ENCODE measurements at regions not wholly inside any gene's neighbourhood (a gene's known extent, or its start where the extent isn't known, plus 50 kb on each side); places are given as distances from the start of the nearest gene placed in this dataset.

DNA sequence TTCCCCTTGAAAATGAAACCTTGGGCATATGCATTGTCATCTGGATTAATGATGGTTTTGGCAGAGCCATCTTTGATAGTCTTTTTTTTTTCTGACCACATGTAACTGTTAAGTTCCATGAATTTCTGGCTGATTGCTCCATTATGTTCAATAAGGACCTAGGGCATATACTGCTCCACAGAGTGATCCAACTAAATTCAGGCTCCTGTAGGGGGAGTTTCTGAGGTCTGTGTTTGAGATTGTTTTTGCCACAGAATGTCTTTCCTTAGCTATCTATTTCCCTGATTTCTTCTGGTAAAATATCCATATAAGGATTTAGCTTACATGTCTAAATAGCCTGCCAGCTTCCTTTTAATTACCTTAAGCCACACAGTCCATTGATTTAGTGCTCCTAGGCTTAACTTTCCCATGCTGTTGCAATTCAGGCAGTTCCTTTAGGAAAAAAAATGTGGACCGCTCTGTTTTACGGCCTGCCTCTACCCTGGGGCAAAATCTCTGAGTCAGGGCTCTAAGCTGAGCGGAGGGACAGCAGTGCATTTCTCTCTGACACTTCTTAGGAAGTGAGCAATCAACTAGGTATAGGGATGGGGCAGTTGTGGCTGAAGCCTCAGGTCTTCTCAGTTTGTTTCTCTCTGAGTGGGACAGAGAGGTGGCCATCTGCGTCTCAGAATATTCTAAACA is 796.2 kb downstream of the NR2F2 start:
- DNase-seq, result no peak

DNA sequence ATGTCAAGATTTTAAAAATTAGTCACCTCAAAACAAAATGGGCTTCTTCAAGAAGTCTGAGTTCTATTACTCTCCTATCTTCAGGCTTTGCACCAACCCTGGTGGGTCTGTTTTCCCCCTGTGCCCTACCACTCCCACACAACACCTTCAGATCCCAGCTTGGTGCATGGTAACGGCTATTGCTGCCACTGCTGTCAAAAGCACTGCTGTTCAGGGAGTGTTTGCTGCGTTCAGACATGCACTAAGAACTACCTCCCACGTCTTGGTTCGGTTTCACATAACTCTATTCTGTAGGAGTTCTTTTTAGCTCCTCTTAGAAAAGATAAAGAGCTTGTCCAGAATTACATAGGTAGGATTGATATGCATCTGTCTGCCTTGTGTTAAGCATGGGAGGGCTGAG is 799.2 kb downstream of the NR2F2 start:
- DNase-seq, result no peak

GRCh38 chr15:97140216-97140615 is 809.7 kb downstream of the NR2F2 start:
- no peak for DNase-seq

DNA sequence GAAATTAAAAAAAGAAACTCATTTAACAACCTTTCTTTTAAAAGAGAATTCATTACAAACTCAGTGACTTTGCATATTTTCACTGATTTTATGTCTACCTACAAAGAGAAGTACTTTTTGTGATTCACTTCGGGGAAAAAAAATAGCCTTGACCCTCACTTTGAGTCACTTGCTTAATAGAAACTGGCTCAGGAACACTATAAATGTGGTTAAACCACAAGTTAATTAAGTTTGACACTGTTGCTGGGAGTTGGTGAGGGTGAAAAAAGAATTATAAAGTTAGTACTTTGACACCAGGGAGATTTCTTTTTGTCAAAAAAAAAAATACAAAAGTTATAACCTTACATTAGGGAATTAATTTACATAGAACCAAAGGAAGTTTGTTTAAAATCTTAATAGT is 810.9 kb downstream of the NR2F2 start:
- no peak for DNase-seq

- DNase-seq, result no peak
Observed at GRCh38 chr15:97141871-97142270, 811.4 kb downstream of the NR2F2 start.

- no peak for DNase-seq
Observed at GRCh38 chr15:97143592-97144376, 813.3 kb downstream of the NR2F2 start.

DNA sequence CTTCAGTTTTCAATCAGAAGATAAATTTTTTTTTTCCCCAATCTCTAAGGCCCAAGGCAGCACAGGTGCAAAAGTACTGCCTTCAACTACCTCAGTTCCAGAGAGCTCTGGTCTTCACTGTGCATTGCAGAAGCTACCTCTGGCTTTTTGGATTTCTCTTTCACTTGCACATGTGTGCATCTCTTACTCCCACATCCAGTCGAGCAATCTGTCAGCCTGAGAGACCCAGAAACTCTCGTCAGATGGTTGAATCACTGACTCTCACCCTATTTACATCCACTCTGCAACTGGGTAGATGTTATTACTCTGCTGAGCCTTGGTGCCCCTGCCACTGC is 813.8 kb downstream of the NR2F2 start:
- no peak for DNase-seq

DNA sequence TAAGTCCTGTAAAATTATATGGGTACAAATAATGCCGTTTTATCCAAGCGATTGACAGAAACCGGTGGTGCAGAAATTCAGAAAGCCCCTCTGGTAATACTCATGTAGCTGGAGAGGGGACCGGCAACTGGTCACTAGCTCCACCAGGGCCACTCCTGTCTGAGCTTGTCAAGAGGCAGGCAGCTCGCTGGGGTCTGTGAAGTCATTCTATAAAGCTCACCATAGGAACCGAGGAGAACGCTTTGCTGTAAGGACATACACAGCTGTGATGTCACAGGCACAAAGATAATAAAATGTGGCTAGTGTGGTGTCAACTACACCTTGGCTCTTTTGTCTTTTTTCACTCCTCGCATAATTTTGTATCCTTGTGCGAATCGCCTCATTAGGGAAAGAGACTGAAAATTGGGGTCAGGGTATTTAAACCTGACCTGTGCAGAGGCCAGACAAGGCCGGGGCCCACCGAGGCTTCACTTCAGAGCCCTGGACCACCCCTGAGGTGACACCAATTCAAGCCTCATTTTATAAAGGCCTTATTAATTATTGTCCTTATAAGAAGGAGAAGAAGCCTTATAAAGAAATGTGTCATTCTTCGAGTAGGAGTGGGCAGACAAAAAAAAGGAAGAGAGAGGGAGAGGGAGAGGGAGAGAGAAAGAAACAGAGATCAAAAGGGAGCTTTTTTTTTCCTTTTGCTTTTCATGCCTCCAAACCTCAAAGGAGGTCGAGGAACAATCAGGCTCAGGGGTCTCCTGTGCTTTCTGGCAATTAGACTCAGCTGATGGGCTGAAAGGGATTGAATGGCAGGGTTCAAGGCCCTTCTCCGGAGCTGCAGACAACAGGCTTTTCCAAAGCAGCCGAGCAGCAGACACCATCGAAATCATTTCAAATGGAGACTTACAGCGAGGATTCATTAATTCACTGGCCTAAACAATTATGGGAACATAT is 813.3 kb upstream of the ARRDC4 start:
- no peak for DNase-seq

DNA sequence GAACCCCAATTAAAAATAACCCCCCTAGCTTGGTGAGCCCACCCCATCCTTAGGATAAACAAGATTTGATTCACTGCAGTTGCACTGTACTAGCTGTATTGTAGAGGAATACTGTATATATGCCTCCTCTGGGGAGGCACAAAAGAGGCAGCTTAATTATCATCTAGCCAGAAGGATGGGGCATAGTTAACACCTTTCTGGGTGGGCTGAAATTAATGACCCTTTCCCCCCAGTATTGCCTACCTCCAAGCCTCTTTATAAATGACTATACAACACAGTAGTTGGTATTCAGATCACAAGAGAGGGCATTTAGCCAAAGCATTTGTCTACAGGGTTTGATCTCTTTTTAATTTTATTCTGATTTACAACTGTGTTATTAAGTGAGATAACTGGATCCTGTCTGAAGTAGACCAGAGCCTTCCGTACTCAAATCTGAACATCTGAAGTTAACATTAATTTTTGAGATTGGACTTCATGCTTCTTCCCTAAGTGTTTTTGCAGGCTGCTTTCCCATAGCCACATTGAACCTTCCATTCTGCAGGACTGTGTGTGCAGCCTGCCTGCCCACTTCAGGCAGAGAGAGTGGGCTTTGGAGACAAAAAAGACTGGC is 807.0 kb upstream of the ARRDC4 start:
- DNase-seq, result no peak

DNA sequence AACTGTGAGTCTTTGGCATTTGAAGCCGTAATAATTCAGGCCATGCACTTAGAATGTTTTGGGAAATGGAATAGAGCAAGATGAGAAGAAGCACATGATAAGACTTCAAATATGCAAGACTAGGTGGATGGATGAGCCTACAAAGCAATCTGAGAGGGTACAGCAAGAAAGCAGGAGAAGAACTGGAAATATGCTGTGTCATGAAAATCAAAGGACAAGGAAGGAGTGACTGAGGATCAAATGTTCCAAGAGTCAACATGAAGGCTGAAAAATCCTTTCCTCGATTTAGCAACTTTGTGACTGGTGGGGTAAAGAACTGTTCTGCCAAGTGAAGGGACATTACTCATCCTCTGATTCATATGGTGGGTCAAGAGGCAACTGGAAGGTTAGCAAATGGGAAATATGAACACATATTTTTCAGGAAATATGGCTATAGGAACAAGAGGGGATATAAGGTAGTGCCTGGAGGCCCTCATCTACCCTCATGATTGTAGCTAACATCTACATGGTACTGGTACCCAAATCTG is 803.7 kb upstream of the ARRDC4 start:
- no peak for DNase-seq

DNA sequence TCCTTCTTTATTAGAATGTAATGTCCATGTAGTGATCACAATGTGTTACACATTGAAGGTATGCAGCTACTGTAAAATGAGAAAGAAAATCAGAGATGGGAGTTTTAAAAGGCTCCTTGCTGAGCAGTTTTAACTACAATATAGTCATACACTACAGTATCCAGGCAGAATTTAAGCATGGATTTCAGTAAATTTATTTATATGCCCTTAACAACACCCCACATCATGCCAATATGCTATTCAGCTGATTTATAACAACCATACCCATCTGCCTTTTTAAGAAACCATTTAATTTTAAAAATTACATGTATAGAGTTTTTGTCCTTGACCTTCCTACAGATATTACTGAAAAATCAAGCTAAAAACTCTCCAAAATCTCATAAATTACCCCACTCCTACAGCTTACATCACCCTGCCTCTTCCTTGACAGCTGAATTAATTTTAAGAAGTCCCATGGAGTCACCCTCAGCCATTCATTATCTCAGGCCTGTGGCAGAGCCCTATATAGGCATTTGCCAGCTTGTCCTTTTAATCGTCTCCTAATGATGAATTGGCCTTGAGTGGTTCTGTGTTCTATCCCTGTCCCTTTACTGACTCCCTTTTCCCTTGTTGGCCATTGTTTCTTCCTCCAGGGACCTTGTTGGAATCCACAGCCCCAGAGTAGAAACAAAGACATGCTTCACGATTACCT is 797.6 kb upstream of the ARRDC4 start:
- DNase-seq, result no peak

DNA sequence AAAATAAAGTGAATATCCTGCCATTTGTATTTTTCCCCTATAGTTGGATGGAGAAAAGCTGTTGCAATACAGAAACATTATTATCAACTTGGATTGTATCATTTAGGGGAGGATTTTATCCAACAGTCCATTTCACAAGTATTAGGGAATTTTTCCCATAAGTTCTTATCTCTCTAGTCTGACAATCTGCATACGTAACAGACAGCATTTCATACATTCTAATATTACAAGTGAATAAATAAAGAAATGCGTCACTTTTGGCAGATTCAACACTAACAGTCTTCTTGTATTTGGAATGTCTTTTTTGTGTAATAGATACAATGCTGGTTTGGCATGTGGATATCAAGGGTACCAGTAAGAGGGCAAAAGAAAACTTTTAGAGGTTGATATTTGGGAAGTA is 795.3 kb upstream of the ARRDC4 start:
- DNase-seq, result no peak

DNA sequence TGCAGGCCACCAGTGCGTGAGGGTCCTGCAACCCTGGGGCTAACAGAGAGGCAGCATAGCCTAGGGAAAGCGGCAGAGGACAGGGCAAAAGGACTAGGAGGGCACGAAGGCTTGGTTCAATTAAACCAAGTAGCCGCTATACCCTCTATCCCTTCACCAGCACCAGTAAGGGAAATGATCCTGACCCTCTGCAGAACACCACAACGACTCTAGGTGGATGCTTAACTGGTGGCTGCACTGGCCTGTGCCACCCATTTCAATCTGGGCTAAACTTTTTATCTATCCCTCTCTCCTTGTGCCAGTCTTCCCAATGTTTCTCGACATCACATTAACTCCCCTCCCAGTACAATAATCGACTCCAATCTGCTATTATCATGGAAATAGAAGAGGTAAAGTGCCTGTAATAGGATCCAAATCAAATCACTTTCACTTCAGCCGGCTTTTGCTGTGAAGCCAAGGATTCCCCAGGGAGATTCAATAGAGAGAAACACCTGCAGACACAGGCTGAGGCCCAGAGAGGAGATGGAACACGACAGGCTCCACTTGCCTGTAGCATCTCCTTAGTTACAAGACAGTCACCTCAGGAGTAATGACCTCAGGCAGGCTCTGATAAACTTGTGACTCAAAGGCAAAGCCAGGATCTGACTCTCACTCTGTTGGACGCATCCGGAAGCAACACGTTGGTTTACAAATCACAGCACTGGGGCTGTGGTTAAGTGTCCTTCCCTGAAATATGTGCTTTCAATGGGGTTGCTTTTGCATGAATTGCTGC is 791.6 kb upstream of the ARRDC4 start:
- DNase-seq, result peak; percentile 75

DNA sequence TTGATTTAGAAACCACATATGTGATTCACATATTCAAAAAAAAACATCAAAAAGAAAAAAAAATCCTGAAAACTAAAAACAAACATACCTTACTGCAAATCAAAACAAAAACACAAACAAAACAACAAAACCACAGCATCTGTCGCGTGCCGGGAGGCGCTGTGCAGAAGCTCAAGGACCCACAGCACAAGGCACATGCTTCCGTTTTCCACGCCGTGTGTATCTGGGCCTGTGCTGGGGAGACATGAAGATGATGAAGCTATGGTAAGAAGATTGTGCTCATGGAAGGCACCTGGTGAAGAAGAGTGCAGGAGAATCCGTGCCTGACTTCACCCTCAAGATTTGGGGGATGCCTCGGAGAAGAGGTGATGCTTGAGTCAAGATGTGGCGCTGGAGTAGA is 788.9 kb upstream of the ARRDC4 start:
- DNase-seq, result no peak

- no peak for DNase-seq
Observed at GRCh38 chr15:97174886-97175540, 785.5 kb upstream of the ARRDC4 start.

GRCh38 chr15:97177151-97177577 is 783.3 kb upstream of the ARRDC4 start:
- DNase-seq, result no peak

DNA sequence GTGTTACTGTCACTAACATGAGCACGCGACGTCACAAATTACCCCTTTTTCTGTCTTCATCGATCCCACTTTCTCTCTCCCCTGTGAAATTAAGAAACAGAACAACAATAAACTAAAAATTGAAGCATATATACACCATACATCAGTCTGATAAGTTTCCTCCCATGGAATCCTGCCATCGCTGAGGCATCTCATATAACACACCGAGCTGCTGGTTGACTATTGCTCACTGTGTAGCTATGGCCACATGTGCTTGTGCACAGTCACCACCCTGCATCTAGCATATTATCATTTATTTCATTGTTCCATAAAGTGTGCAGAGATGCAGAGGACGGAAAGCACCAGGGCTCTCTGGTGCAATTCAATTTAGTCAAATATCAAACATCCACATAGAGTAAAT is 777.9 kb upstream of the ARRDC4 start:
- DNase-seq, result no peak

- DNase-seq, result no peak
Observed at GRCh38 chr15:97189162-97189780, 771.2 kb upstream of the ARRDC4 start.

- DNase-seq, result no peak
Observed at GRCh38 chr15:97194750-97195149, 765.8 kb upstream of the ARRDC4 start.
